ENCODE measurements at regions not wholly inside any gene's neighbourhood (a gene's known extent, or its start where the extent isn't known, plus 50 kb on each side); places are given as distances from the start of the nearest gene placed in this dataset.

GRCh38 chr20:59393142-59393541 is 92.7 kb downstream of the EDN3 start:
- no peak overlapping the region for H3K27ac ChIP-seq
- H3K4me3 ChIP-seq: no peak overlapping the region
- intact Hi-C loops (cut with DNase I): no loop called here
- 76 to 88% (median 80%) methylated on average over 3 of the region's 3 CpGs for WGBS, 4 donors
- no peaks in the 10 kb centered on the region for H3K27me3 ChIP-seq
- no peaks in the 10 kb centered on the region for H3K36me3 ChIP-seq (replicated peaks in 1 of 2)
- DNase-seq: no peak
- H3K9me3 ChIP-seq (replicated peaks in 1 of 3): no peaks in the 10 kb centered on the region
- TF ChIP-seq CTCF (IDR thresholded peaks at IDR 0.05) (no peak), POLR2A (IDR thresholded peaks at IDR 0.05) (no peak)
- no peaks in the 10 kb centered on the region for H3K4me1 ChIP-seq (replicated peaks in 1 of 2)

DNA sequence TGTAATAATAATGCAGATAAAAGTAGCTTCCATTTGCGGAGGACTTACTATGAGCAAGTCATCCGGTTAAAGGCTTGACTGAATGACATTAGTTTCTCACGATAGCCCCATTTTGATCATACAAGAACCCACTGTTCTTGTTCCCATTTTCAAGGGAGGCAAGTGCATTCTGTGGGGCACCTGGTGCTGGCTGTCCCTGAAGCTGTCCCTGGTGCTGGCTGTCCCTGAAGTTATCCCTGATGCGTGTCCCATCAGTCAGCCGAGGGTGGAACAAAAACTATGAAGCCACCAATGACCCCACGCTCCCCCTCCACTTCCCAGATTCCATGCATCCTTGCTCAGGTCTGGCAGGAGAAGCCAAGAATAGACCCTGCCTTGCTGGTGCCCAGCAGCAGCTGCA is 95.3 kb downstream of the EDN3 start:
- Histone ChIP-seq H3K27me3 (no peaks in the 10 kb centered on the region), H3K4me1 (replicated peaks in 1 of 2) (no peaks in the 10 kb centered on the region), H3K9me3 (replicated peaks in 1 of 3) (no peaks in the 10 kb centered on the region), H3K4me3 (no peak overlapping the region), H3K27ac (no peak overlapping the region), H3K36me3 (replicated peaks in 1 of 2) (no peaks in the 10 kb centered on the region)
- TF ChIP-seq CTCF (IDR thresholded peaks at IDR 0.05): no peak
- intact Hi-C loops (cut with DNase I): no loop called here
- no peak for DNase-seq
- WGBS, 4 donors: 80 to 88% (median 84%) methylated on average over 6 of the region's 6 CpGs

- no peak overlapping the region for H3K27ac ChIP-seq
- no peak overlapping the region for H3K4me3 ChIP-seq
- H3K9me3 ChIP-seq (replicated peaks in 1 of 3): no peaks in the 10 kb centered on the region
- no peak for TF ChIP-seq CTCF (IDR thresholded peaks at IDR 0.05)
- no peak for TF ChIP-seq POLR2A (IDR thresholded peaks at IDR 0.05)
- 26 to 49% (median 33%) methylated on average over 5 to 12 of the region's 12 CpGs for WGBS, 4 donors
- intact Hi-C loops (cut with DNase I): no loop called here
- no peaks in the 10 kb centered on the region for H3K36me3 ChIP-seq (replicated peaks in 1 of 2)
- peaks cover 11% of the 10 kb centered on the region for H3K27me3 ChIP-seq
- no peak for DNase-seq
- peaks cover 0 to 8% of the 10 kb centered on the region in 2 donors for H3K4me1 ChIP-seq (replicated peaks in 1 of 2)
These were observed 98.3 kb downstream of the EDN3 start for GRCh38 chr20:59398537-59399205.

DNA sequence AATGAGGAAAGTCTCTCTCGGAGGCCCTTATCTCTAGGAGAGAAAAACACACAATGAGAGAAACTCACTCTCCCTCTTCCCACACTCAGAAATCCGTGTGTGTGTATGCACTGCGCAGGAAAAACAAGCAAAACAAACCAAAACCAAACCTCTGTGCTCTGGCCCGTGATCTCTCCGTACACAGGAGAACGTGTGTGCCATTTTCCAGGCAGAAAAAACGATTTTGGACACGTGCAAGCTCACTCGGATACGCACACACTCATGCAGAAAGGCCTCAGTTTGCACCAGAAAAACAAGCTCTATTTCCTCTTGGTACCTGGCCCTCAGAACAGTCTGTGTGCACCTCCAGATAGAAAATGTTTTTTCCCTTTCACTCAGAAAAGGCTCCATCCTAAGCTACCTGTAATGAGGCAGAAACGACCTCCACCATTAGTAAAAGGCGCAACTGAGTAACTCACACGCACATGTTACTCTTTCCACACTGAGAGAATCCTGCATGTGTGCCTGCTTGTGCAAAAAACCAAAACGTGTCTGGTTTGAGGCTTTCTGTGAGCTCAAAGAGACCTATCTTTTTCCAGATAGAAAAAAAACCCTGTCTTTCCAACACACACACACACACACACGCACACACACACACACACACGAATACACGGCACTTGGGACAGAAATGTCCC is 99.2 kb downstream of the EDN3 start:
- no peak for DNase-seq
- Histone ChIP-seq H3K27ac (no peak overlapping the region), H3K36me3 (replicated peaks in 1 of 2) (no peaks in the 10 kb centered on the region), H3K4me3 (no peak overlapping the region), H3K4me1 (replicated peaks in 1 of 2) (peaks cover 0 to 11% of the 10 kb centered on the region in 2 donors), H3K9me3 (replicated peaks in 1 of 3) (no peaks in the 10 kb centered on the region), H3K27me3 (peaks cover 20% of the 10 kb centered on the region)
- intact Hi-C loops (cut with DNase I): loop anchor here in 1 of 2 donors (5.0 kb wide), 1 partner anchor 532 kb away; no protein-coding TSS in a partner anchor
- TF ChIP-seq CTCF (IDR thresholded peaks at IDR 0.05) (no peak), POLR2A (IDR thresholded peaks at IDR 0.05) (no peak)
- WGBS, 4 donors: 61 to 66% (median 63%) methylated on average over 17 of the region's 17 CpGs
